ENCODE measurements at regions not wholly inside any gene's neighbourhood (a gene's known extent, or its start where the extent isn't known, plus 50 kb on each side); places are given as distances from the start of the nearest gene placed in this dataset.

- DNase-seq = no peak
- Histone ChIP-seq H3K27ac (no peak overlapping the region), H3K36me3 (replicated peaks in 1 of 2; ENCODE audit: insufficient read depth in 1 of 2, low read depth in 2 of 2) (no peaks in the 10 kb centered on the region), H3K4me3 (no peak overlapping the region), H3K4me1 (no peaks in the 10 kb centered on the region), H3K9me3 (no peaks in the 10 kb centered on the region), H3K27me3 (no peaks in the 10 kb centered on the region)
- intact Hi-C loops (cut with DNase I) = no loop called here
- TF ChIP-seq, protein P1, sequence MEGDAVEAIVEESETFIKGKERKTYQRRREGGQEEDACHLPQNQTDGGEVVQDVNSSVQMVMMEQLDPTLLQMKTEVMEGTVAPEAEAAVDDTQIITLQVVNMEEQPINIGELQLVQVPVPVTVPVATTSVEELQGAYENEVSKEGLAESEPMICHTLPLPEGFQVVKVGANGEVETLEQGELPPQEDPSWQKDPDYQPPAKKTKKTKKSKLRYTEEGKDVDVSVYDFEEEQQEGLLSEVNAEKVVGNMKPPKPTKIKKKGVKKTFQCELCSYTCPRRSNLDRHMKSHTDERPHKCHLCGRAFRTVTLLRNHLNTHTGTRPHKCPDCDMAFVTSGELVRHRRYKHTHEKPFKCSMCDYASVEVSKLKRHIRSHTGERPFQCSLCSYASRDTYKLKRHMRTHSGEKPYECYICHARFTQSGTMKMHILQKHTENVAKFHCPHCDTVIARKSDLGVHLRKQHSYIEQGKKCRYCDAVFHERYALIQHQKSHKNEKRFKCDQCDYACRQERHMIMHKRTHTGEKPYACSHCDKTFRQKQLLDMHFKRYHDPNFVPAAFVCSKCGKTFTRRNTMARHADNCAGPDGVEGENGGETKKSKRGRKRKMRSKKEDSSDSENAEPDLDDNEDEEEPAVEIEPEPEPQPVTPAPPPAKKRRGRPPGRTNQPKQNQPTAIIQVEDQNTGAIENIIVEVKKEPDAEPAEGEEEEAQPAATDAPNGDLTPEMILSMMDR (IDR thresholded peaks at IDR 0.05) = no peak
- no peak for TF ChIP-seq POLR2A (IDR thresholded peaks at IDR 0.05)
- no peak for ATAC-seq
- 77 to 82% methylated on average over 5 of the region's 5 CpGs for WGBS, 2 donors
Measured at GRCh38 chr7:106397994-106398393, 113.2 kb upstream of the NAMPT start.

DNA sequence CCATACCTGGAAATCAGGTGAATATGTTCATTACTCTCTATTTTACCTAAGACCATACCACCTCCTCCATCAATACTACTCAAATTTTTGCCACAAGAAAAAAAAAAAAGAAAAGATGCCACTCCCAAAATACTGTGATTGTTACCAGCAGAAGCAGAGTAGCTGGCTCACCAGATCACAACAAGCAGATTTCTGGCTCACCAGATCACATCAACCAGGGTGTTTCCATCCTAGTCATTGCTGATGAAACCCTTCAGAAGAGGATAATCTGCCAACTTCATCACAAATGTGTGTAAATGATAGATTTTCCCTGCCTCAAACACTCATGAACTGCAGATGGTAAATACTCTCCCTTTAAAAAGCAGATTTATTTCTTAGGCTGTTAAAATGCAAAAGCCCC is 109.7 kb upstream of the NAMPT start:
- H3K27me3 ChIP-seq = no peaks in the 10 kb centered on the region
- no peaks in the 10 kb centered on the region for H3K9me3 ChIP-seq
- no peak overlapping the region for H3K4me3 ChIP-seq
- H3K27ac ChIP-seq = no peak overlapping the region
- H3K36me3 ChIP-seq (replicated peaks in 1 of 2; ENCODE audit: insufficient read depth in 1 of 2, low read depth in 2 of 2) = no peaks in the 10 kb centered on the region
- H3K4me1 ChIP-seq = no peaks in the 10 kb centered on the region
- intact Hi-C loops (cut with DNase I) = no loop called here
- DNase-seq = no peak
- ATAC-seq = no peak
- TF ChIP-seq, protein P1 (IDR thresholded peaks at IDR 0.05) = no peak
- TF ChIP-seq POLR2A (IDR thresholded peaks at IDR 0.05) = no peak

- no peak overlapping the region for H3K27ac ChIP-seq
- H3K9me3 ChIP-seq = no peaks in the 10 kb centered on the region
- intact Hi-C loops (cut with DNase I) = no loop called here
- WGBS, 2 donors = 63 to 66% methylated on average over 6 of the region's 6 CpGs
- ATAC-seq (no peak), DNase-seq (no peak)
- no peaks in the 10 kb centered on the region for H3K4me1 ChIP-seq
- no peak overlapping the region for H3K4me3 ChIP-seq
- H3K27me3 ChIP-seq = no peaks in the 10 kb centered on the region
- TF ChIP-seq, protein P1 (IDR thresholded peaks at IDR 0.05) = no peak
- no peak for TF ChIP-seq POLR2A (IDR thresholded peaks at IDR 0.05)
- H3K36me3 ChIP-seq (replicated peaks in 1 of 2; ENCODE audit: insufficient read depth in 1 of 2, low read depth in 2 of 2) = no peaks in the 10 kb centered on the region
Measured at GRCh38 chr7:106393564-106394251, 108.9 kb upstream of the NAMPT start.

DNA sequence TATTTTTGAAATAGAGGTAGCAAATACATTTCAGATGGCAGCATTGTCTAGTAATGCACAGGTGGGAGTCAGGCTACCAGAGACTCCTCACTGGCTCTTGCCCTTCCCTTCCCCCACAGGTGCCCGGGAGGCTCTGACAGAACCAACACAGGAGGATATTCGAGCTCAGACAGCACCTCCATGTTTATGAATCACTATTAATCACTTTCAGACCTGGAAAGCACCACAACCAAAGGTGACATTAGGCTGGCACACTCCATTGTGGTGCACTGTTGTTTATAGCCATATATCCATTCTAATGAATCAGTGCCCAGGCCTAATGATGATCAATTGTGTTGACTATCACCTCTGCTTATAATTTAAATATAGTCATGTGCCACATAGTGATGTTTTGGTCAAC is 107.8 kb upstream of the NAMPT start:
- no peak for ATAC-seq
- Histone ChIP-seq H3K4me1 (no peaks in the 10 kb centered on the region), H3K4me3 (no peak overlapping the region), H3K27me3 (no peaks in the 10 kb centered on the region), H3K36me3 (replicated peaks in 1 of 2; ENCODE audit: insufficient read depth in 1 of 2, low read depth in 2 of 2) (no peaks in the 10 kb centered on the region), H3K9me3 (no peaks in the 10 kb centered on the region), H3K27ac (no peak overlapping the region)
- DNase-seq = no peak
- 43 to 44% methylated on average over 2 of the region's 2 CpGs for whole genome bisulfite sequencing, 2 donors
- TF ChIP-seq, protein P1 (IDR thresholded peaks at IDR 0.05) = no peak
- no peak for TF ChIP-seq POLR2A (IDR thresholded peaks at IDR 0.05)
- intact Hi-C loops (cut with DNase I) = no loop called here

DNA sequence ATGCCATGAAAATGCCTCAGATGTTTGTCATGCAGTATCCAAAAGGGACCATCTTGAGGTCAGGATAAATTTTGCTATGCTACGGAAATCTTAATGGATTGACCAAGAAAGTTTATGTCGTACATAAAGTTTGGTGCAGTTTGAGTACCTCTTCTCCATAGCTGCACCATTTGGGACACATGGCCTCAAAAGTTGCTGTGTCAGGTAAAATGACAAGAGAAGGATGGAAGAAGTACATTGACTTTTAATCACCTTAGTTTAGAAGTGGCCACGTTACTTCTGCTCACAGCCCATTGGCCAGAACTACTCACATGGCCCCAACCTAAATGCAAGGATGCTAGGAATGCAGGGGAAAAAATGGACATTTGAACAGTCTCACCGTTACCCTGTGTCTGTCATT is 107.4 kb upstream of the NAMPT start:
- ATAC-seq (no peak), DNase-seq (no peak)
- H3K27me3 ChIP-seq = no peaks in the 10 kb centered on the region
- no peak for TF ChIP-seq POLR2A (IDR thresholded peaks at IDR 0.05)
- TF ChIP-seq, protein P1 (IDR thresholded peaks at IDR 0.05) = no peak
- intact Hi-C loops (cut with DNase I) = no loop called here
- H3K27ac ChIP-seq = no peak overlapping the region
- H3K4me3 ChIP-seq = no peak overlapping the region
- H3K9me3 ChIP-seq = no peaks in the 10 kb centered on the region
- H3K4me1 ChIP-seq = no peaks in the 10 kb centered on the region
- WGBS, 2 donors = 78 to 80% methylated on average over 4 of the region's 4 CpGs
- H3K36me3 ChIP-seq (replicated peaks in 1 of 2; ENCODE audit: insufficient read depth in 1 of 2, low read depth in 2 of 2) = no peaks in the 10 kb centered on the region

Measured in body of pancreas (tissue), 4 donors.